ENCODE measurements at regions not wholly inside any gene's neighbourhood (a gene's known extent, or its start where the extent isn't known, plus 50 kb on each side); places are given as distances from the start of the nearest gene placed in this dataset.

GRCh38 chr9:1791191-1791590, 224.0 kb upstream of the SMARCA2 start:
- no peak overlapping the region for H3K9ac ChIP-seq (ENCODE audit: low read length)

GRCh38 chr9:1794547-1795270, 220.4 kb upstream of the SMARCA2 start:
- no peak overlapping the region for H2AFZ ChIP-seq (ENCODE audit: low read depth, low read length)
- H3F3A ChIP-seq (ENCODE audit: insufficient read depth, low read length, poor library complexity, severe bottlenecking), result no peaks in the 10 kb centered on the region
- H3K4me3 ChIP-seq (ENCODE audit: low read length), result no peak overlapping the region
- no peaks in the 10 kb centered on the region for H3K79me2 ChIP-seq (replicated peaks; ENCODE audit: insufficient read depth, low read length)
- H3K9me2 ChIP-seq (ENCODE audit: insufficient read depth, low read length), result no peaks in the 10 kb centered on the region
- no peaks in the 10 kb centered on the region for H3K9me3 ChIP-seq (ENCODE audit: low read length)
- H4K20me1 ChIP-seq (ENCODE audit: insufficient read depth), result no peaks in the 10 kb centered on the region
- H3K27me3 ChIP-seq (ENCODE audit: insufficient read depth, low read depth, low read length), result no peaks in the 10 kb centered on the region
- H3K36me3 ChIP-seq (ENCODE audit: insufficient read depth, low read length), result no peaks in the 10 kb centered on the region
- H3K9ac ChIP-seq (ENCODE audit: low read length), result no peak overlapping the region
- no peak overlapping the region for H3K27ac ChIP-seq (ENCODE audit: low read length)
- no peak overlapping the region for H3K4me2 ChIP-seq (ENCODE audit: low read length)
- TF ChIP-seq RAD21 (conservative IDR thresholded peaks at IDR 0.05), result no peak
- no peak for TF ChIP-seq REST (IDR thresholded peaks at IDR 0.05; ENCODE audit: borderline replicate concordance)
- no peak for TF ChIP-seq EP300 (conservative IDR thresholded peaks at IDR 0.05; ENCODE audit: poor library complexity, severe bottlenecking)
- TF ChIP-seq EZH2 (IDR thresholded peaks at IDR 0.05; ENCODE audit: borderline replicate concordance, insufficient read depth, low read length, poor library complexity, severe bottlenecking), result no peak
- TF ChIP-seq SMC3 (conservative IDR thresholded peaks at IDR 0.05; ENCODE audit: poor library complexity), result no peak
- no peak for TF ChIP-seq TAF1 (IDR thresholded peaks at IDR 0.05; ENCODE audit: low read depth)

More at GRCh38 chr9:1791191-1791590, 224.0 kb upstream of the SMARCA2 start:
- Histone ChIP-seq H3K9me3 (ENCODE audit: low read length) (no peaks in the 10 kb centered on the region), H3K4me3 (ENCODE audit: low read length) (no peak overlapping the region), H3F3A (ENCODE audit: insufficient read depth, low read length, poor library complexity, severe bottlenecking) (no peaks in the 10 kb centered on the region), H3K4me2 (ENCODE audit: low read length) (no peak overlapping the region), H3K27ac (ENCODE audit: low read length) (no peak overlapping the region), H3K79me2 (replicated peaks; ENCODE audit: insufficient read depth, low read length) (no peaks in the 10 kb centered on the region), H3K27me3 (ENCODE audit: insufficient read depth, low read depth, low read length) (no peaks in the 10 kb centered on the region), H3K9me2 (ENCODE audit: insufficient read depth, low read length) (no peaks in the 10 kb centered on the region), H3K36me3 (ENCODE audit: insufficient read depth, low read length) (no peaks in the 10 kb centered on the region), H4K20me1 (ENCODE audit: insufficient read depth) (no peaks in the 10 kb centered on the region), H2AFZ (ENCODE audit: low read depth, low read length) (no peak overlapping the region)
- TF ChIP-seq REST (IDR thresholded peaks at IDR 0.05; ENCODE audit: borderline replicate concordance) (no peak), MXI1 (conservative IDR thresholded peaks at IDR 0.05; ENCODE audit: poor library complexity, severe bottlenecking) (no peak), EP300 (conservative IDR thresholded peaks at IDR 0.05; ENCODE audit: poor library complexity, severe bottlenecking) (no peak), TAF1 (IDR thresholded peaks at IDR 0.05; ENCODE audit: low read depth) (no peak), SMC3 (conservative IDR thresholded peaks at IDR 0.05; ENCODE audit: poor library complexity) (no peak), CTCF (IDR thresholded peaks at IDR 0.05; ENCODE audit: poor library complexity, severe bottlenecking) (no peak), POLR2AphosphoS5 (IDR thresholded peaks at IDR 0.05) (no peak), EZH2 (IDR thresholded peaks at IDR 0.05; ENCODE audit: borderline replicate concordance, insufficient read depth, low read length, poor library complexity, severe bottlenecking) (no peak), RAD21 (conservative IDR thresholded peaks at IDR 0.05) (no peak)

Measured in neural cell (in vitro differentiated cells).